ENCODE measurements at regions not wholly inside any gene's neighbourhood (a gene's known extent, or its start where the extent isn't known, plus 50 kb on each side); places are given as distances from the start of the nearest gene placed in this dataset.
"Not testable (repeated sequence)": the region's sequence is repeated elsewhere in the genome, so short reads cannot be mapped to it uniquely, and the experiment has no call there.

GRCh38 chr9:99497641-99498040 lies 275.6 kb downstream of the SEC61B start:
- no peak for DNase-seq (ENCODE audit: low read depth)
- no peak overlapping the region for H3K4me3 ChIP-seq (ENCODE audit: low read depth, low read length)
- TF ChIP-seq CTCF (IDR thresholded peaks at IDR 0.05; ENCODE audit: control insufficient read depth, extremely low read depth, insufficient read depth) = no peak

GRCh38 chr9:99498979-99499378 lies 276.9 kb downstream of the SEC61B start:
- not testable (repeated sequence) for H3K4me3 ChIP-seq (ENCODE audit: low read depth, low read length); DNase-seq (ENCODE audit: low read depth)

GRCh38 chr9:99505936-99506335 lies 283.9 kb downstream of the SEC61B start:
- no peak for DNase-seq (ENCODE audit: low read depth)
- H3K4me3 ChIP-seq (ENCODE audit: low read depth, low read length) = no peak overlapping the region
- no peak for TF ChIP-seq CTCF (IDR thresholded peaks at IDR 0.05; ENCODE audit: control insufficient read depth, extremely low read depth, insufficient read depth)

GRCh38 chr9:99506747-99507348 lies 284.8 kb downstream of the SEC61B start:
- no peak for TF ChIP-seq CTCF (IDR thresholded peaks at IDR 0.05; ENCODE audit: control insufficient read depth, extremely low read depth, insufficient read depth)
- DNase-seq (ENCODE audit: low read depth) = no peak
- H3K4me3 ChIP-seq (ENCODE audit: low read depth, low read length) = no peak overlapping the region

- no peak for TF ChIP-seq CTCF (IDR thresholded peaks at IDR 0.05; ENCODE audit: control insufficient read depth, extremely low read depth, insufficient read depth)
- no peak for DNase-seq (ENCODE audit: low read depth)
- H3K4me3 ChIP-seq (ENCODE audit: low read depth, low read length) = no peak overlapping the region
Observed at GRCh38 chr9:99509065-99509745, 287.1 kb downstream of the SEC61B start.

GRCh38 chr9:99509900-99510535 lies 287.9 kb downstream of the SEC61B start:
- H3K4me3 ChIP-seq (ENCODE audit: low read depth, low read length) = no peak overlapping the region
- no peak for DNase-seq (ENCODE audit: low read depth)
- no peak for TF ChIP-seq CTCF (IDR thresholded peaks at IDR 0.05; ENCODE audit: control insufficient read depth, extremely low read depth, insufficient read depth)

GRCh38 chr9:99511723-99512122 lies 289.6 kb downstream of the SEC61B start:
- no peak for TF ChIP-seq CTCF (IDR thresholded peaks at IDR 0.05; ENCODE audit: control insufficient read depth, extremely low read depth, insufficient read depth)
- H3K4me3 ChIP-seq (ENCODE audit: low read depth, low read length) = no peak overlapping the region
- no peak for DNase-seq (ENCODE audit: low read depth)
